Stimulated activated CD4-positive, alpha-beta T cell treated with anti-CD3 and anti-CD28 coated beads, Interleukin-2, amount 100 ng/mL, for 24 hours (primary cell): ENCODE measurements at regions not wholly inside any gene's neighbourhood (a gene's known extent, or its start where the extent isn't known, plus 50 kb on each side); places are given as distances from the start of the nearest gene placed in this dataset.

Source experiments
- DNase-seq, 2 donors: peaks; one replicate each; pipeline ENCODE4 v3.0.0-alpha.2; 2020

DNA sequence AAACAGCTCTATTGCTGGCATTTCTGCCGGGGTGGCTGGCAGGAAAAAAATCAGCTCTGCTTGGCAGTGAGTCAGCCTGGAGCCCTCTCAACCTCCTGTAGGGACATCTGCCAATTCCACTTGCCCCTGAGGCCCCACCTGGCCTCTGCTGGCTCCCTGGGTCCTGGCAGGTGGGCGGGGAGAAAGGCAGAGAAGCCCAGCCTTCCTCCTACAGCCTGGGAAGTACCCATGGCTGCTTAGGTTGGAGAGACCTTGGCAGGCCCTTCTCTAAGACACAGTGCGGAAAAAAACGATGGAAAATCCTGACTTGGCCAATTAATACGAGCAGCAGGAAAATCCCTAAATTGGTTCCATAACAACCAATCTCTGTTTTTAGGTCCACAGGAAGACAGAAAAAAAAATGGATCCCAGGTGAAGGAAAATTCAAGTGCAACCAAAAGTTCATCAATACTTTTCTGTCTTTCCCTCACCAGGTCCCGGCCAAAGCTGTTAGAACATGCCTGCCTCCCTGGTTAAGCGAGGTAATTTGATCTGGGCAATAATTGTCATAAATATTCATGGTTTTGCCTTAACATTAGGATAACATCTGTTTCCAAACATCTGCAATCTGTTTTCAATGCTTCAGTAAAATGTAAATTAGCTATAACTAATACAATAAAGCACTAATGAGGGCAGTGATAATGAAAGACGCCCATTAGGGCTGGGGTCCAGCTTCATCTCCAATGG, 245.9 kb downstream of the TFCP2L1 start:
- DNase-seq, result no peak

DNA sequence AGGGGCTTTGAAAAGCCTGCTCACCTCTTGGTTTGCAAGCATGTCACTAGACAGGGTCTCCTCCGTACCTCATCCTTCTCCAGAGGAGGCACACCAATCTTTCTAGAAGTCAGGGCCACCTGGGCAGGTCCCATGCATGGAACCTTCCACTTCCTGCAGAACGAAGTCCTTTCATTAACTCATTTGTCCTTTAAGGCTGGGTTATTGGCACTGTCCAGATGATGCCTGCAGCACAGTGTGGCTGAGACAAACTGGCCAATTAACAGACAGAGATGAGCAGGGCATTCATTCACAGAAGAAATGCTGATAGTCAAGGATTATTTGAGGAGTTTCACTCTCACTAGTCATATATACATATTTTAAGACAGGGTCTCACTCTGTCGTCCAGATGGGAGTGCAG, 245.3 kb downstream of the TFCP2L1 start:
- DNase-seq, result no peak

DNA sequence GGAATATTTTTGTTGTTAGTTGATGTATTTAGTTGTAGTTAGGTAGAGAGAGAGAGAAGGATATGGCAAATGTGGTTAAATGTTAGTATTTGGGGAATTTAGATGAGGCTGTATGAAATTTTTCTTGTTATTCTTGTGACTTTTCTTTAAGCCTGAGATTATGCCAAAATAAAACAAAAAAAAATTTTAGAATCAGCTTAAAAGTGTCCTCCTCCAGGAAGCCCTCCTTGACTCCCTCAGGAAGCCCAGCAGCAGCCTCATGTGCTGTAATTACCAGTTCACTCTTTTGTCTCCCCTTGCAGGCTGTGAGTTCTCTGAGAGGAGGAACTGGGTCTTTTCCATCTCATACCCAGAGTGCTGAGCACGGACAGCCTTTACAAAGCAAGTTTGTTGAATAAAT, 243.5 kb downstream of the TFCP2L1 start:
- DNase-seq, result no peak

DNA sequence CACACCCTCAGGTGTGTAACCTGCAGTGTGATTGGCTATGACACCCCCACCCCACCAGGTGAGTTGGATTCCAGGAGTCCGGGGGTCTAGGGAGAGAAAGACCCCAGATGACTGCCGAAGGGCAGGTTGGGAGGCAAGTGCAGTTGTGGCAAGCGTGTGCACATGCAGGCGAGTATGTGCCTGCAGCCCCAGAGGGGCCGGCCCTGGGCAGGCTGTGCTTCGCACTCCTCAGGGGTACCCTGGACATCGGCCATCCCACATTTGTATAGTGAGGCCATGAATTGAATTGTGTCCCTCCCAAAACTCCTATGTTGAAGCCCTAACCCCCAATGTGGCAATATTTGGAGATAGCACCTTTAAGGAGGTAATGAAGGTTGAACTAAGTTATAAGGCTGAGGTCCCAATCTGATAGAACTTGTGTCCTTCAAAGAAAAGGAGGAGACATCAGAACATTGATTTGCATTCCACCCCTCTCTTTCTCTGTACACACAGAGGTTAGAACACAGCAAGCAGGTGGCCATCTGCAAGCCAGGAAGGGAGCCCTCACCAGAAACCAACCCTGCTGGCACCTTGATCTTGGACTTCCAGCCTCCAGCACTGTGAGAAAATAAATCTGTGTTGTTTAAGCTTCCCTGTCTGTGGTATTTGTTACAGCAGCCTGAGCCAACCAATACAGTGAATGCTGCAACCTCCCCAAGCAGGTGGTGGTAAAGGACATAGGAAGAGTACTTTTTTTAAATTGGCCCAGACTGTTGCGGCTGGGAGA, 241.8 kb downstream of the TFCP2L1 start:
- no peak for DNase-seq

DNA sequence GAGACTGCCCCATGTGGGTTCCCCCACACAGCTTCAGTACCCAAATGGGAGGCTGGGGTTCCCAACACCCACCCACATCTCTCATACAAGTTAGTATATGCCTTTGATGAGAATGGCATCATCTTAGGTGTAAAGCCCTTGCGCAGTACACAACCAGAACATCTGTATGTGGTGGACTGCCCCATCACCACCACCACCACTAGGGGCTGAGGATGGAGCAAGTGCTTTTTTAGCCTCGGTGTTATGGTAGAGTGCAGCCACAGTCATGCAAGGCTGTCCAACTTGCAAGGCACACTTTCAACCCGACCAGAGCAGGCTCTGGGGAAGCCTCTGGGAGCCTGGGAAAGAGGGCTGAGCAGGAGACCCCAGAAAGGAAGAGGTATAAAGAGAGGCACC, 241.2 kb downstream of the TFCP2L1 start:
- no peak for DNase-seq

DNA sequence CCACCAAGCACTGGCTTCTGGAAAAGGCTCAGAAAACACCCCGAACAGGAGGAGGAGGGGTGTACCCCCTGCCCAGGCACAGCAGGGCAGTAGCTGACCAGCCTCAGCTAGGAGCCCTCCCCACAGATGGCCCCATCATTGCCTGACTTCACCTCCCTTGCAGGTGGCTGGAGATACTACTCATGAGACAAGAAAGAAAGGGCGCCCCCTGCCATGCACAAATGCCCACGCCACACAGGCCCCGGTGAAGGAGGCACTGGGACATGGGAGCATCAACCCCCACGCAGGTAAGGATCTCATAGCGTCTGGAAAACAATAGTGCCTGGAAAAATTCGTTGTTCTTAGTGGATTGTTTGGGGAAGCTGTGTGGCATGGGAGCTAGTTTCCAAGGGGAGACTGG, 240.6 kb downstream of the TFCP2L1 start:
- DNase-seq, result peak in 1 of 2 donors; percentile 5

DNA sequence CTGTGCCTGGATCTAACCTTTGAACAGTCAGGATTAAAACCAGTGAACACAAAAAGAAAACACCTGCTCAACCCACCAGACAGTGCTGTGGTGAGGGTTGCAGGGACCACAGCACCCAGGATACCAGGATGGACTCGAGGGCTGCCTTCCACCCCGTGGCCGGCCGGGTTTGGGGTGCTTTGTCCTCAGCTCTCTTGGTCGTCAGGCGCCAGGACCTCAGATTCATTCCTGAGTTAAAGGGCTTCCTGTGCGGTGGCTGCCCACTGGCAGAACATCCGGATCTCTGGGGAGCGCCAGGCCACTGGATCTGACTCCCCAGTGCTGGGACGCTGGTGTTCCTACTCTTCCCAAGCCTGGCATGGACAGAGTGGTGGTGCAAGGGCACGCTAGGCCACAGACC, 239.8 kb downstream of the TFCP2L1 start:
- no peak for DNase-seq

DNA sequence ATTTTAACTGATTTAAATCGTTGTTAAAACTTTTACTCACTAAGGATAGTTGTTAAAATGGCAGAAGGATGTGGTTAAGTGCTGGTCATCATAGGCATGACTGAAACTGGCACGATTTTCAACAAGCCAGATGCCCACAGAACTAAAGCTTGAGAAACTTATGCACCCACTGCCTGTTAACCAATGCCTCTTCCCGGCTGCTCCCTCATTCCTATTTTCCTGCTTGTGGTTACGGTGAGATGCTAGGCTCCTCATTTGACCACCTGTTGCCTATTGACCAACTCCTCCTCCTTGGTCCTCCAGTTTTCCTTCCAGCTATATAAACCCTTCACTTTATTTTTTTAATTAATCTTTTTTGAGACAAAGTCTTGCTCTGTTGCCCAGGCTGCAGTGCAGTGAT, 238.7 kb downstream of the TFCP2L1 start:
- DNase-seq, result no peak

DNA sequence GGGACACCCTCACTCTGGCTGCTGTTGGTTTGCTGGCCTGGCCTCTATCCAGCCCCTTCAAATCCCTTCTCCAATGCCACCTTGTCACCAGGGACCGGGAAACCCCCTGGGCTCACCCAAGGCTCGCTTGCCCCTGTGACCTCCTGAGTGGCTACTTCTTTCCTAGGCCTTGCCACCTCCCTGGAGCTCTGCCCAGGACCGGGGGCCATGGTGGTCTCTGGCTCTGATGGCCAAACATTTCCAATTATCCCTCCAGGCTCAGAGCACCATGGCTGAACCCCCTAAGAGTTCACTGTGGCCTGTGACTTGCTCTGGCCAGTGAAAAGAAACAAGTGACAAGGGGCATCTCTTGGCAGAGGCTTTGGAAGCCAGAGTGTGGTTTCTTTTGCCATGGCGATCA, 237.6 kb downstream of the TFCP2L1 start:
- DNase-seq, result no peak

DNA sequence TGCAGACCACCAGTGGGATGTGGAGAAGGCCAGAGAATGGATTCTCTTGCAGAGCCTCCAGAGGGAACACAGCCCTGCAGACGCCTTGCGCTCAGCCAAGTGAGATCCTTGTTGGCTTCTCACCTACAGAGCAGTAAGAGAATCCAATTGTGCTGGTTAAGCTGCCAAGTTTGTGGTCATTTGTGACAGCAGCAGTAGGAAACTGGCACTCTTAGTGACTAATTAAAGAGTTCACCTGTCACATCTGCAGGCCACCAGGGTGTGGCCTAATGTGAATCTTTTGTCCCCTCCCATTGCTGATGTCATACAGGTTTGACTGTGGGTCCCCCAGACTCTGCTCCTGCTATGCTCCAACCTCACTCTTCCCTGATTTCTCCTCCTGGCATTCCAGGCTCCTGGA, 235.9 kb downstream of the TFCP2L1 start:
- no peak for DNase-seq

DNA sequence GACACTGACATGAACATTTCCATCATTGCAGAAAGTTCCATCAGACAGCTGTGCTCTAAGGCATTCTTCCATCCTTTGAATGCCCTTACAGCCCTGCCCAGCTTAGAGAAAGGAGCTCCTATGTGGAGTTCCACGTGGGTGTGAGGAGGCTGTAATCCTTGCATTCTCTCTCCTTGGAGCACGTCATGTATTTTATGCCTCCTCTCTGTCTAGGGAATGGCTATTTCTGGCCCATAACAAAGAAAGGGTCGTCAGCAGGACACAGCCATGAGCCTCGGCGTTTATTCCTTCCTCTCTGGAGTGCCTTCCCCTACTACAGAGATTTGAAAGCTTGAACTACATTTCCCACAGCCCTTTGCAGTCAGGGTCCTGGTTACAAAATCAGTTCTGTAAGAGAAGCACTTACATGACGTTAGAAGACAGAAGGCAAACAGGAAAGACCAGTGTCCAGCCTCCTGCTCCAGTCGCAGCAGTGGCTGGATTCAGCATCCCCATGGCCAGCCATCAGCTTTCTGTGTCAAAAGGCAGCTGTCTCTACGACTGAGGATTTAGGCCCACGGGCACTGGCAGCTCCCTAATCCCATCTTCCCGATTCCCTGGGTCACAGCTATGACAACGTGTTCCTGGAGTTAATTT, 234.9 kb downstream of the TFCP2L1 start:
- no peak for DNase-seq

DNA sequence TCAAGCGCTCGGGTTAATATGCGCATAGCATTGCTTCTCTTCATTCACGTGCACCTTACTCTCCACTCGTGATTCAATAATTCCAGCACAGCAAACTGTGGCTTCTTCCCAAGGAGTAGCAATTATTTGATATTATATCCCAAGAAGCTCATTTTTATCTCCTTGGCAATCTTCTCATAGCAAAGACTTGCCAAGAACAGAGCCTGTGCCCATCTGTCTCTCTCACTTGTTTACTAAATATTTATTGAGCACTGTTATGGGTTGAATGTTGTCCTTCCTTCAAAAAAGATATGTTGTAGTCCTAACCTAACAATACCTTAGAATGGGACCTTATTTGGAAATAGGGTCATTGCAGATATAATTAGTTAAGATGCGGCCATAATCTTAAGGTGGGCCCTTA, 233.7 kb downstream of the TFCP2L1 start:
- no peak for DNase-seq

DNA sequence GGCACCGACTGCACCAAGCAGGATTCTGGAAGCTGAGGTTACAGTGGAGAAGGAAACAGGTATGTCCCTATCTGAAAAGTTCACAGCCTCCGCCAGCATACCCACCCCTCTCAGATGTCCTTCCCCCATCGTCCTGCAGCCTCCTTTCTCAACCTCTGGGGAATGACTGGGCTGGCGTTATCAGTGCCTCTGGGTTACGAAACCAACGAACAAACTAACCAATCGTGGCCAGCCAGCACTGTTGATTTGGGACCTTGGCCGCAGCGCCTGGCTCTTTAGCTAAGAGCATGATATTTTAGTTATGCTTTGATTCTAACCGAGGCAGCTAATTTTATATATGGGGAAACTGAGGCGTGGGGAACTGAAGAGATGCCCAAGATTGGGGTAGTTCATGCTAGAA, 233.0 kb downstream of the TFCP2L1 start:
- no peak for DNase-seq

DNA sequence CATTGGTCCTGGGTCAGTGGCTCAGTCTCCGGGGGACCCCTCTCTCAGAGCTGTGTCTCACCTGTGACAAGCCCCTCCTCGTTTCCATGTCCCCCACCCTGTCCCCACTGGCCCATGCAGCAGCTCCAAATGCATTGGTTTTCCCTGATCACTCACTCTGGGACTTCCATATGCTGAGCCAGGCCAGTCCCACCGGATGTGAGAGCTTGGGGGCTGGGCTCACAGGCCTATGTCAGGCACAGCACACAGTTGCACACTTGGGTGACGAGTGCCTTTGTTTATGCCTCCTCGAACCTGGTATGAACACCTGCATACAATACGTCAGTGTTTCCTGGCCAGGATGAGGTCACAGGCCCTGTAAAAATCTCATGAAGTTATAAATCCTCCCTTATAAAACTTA, 232.5 kb downstream of the TFCP2L1 start:
- no peak for DNase-seq

DNA sequence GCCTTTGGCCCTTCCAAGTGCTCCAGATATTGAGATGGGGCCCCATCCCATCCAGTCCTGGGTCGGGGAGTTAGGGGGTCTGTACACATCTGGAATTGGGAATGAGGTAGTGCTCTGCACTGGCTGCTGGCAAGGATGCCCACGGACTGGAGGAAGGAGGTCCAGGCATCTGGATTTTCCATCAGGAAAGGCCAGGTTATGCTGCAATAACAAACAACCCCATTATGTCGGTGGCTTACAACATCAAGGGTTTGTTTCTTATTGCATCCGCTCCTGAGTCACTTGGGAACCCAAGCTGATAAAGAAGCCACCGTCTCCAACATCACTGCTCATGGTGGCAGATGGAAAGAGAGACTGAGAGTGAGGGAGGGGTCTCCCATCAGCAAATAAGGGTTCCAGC, 229.9 kb downstream of the TFCP2L1 start:
- DNase-seq, result no peak

DNA sequence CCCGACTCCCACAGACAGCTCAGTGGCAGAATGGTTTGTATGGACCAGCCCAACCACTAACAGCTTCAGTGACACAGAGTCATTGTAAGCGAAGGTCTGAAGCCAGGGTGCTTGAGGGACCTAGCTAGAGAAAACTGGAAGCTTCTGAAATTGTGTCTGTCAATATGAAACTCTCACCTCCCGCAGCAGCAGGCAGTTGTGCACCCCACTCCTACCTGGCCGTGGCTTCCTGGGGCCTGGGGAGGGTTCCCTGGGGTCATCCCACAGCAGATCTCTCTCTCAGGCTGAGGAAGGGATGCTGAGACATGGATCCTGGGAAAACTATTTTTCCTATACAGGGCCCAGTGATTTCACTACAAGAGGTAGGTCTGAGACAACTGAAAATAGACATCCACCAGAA, 229.5 kb downstream of the TFCP2L1 start:
- DNase-seq, result no peak

DNA sequence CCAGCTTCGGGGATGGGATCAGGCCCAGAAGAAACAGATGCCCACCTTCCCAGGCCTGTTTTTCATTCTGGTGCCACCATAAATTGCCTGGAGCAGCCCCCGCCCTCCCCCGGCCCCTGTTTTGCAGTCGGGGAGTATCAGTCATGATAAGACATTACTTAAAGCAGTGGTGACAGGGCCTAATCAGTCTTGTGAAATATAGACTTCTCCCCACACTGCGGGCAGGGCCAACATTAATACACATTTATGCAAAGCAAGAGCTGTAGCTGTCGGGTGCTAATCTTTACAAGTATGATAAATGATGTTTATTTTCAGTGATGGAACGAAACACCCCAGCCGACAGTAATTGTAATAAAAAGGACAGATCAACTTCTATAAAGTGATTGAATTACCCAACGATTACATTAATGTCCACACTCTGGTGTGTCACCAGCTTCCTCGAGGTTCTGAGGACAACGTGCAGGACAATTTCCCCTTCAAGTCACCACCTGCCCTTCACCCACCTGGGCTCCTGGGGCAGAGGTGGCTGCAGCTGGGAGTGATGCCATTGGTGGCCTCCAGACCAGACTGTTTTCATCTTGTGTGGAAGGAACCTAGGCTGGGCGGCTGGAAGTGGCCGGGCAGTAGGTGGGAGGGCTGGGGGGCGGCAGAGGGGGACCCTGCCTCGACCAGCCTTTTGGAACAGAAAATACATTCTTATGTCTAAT, 226.0 kb downstream of the TFCP2L1 start:
- no peak for DNase-seq

DNA sequence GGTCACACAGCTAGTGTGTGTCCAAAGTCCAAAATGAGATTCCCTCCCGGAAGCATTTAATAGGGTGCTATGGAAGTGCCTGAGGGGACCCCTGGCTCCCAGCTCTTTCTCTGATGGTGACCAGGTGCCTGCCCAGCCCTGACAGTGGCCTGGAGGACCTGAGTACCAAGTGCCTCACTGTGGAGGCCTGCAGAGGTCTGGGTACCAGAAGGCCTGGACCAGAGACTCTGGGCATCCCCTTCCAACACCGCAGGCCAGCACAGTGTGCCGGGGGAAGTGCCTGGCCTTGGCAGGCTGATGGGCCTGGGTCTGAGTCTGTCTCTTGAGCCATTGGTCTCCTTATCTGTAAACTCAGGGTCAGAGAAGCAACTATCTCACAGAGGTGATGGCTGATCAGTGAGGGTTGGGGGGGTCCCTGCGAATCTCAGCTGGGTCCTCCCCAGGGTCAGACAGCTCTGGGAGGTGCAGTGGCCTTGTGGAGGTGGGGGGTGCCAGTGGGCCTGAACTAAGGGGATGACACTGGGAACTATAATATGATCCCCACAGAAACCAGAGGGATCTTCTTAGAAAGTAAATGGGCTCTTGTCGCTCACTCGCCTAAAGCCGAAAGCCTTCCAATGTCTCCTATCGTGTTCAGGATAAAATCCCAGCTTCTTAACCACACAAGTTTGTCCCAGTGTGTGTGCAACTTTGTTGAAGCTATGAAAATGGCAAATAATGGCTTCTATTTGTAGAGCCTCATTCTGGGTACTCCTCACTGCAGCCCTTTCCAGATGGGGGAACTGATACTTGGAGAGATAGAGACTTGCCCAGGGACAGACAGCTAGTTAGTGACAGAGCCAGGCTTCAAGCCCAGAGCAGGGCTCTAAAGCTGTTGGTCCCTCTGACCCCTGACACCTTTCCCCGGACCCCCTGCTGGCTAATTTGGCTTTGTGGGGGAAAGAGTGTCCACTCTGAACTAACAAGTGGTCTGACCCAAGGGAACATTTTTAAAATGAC, 225.1 kb downstream of the TFCP2L1 start:
- DNase-seq, result no peak

DNA sequence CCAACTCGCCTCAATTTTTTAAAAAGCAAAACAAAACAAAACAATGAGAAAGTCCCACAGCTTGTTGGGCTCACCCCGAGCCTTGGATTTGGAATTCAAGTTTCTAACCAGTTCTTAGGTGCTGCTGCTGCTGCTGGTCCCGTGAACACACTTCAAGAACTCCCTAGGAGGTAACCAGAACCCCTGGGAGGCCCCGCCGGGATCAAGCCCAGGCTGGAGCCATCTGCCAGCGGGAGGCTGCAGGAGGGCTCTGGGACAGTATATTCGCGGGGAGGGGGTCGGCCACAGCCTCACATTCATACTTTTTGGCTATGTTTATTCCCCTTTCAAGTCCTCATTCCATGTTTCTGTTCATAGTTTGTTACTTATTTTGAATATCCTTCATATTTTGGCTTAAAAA, 223.4 kb downstream of the TFCP2L1 start:
- no peak for DNase-seq

DNA sequence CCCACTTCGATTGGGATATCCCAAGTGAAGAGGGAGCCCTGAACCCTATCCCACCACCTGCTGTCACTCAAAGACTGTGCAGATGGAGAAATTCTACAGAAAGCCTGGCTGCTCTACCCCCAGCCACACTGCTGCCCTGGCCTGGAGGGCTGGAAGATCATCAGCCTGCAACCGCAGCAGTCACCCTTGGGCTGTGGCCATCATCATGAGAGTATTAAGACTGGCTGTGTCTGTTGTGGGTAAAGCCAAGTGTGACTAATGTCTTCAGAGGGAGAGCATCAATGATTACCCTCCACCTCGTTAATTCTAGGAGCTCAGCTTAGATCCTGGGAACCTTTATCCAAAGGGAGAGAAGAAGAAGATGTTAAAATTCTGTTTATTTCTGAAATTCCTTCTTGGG, 221.5 kb downstream of the TFCP2L1 start:
- no peak for DNase-seq

DNA sequence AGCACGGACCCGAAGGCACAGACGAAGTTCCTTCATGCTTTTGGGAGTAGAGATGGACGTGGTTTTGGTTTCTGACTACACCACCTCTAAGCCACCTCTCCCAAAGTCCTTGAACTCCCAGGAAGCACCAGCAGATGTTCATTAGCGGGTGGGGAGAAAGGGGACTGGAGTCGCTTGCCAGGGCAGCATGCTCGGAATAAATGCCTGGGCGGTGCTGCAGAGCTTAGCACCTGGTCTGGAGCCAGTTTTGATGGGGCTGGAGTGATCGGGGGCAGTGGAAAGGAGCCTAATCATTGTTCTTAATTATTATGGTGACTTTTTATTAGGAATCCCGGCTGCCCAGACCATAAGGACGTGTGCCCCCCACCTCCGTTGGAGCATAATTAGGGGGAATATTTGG, 220.8 kb downstream of the TFCP2L1 start:
- no peak for DNase-seq

DNA sequence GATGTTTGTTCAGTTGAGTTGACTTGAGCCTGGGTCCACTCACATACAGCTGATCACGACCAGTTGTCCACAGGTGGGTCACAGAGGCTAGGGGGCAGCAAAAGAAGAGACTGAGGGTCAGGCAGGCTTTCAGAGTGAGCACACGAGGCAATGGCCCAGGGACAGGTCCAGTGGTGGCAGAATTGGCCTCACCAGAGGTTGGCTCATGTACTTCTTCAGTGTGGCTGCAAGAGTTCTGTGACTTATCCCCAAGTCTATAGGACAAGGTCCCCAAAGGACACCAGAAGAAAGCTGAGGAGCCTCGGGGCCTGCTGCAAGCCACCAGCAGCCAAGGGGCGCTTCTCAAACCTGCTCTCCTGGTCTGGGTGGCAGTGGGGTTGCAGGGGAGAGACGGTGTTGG, 219.8 kb downstream of the TFCP2L1 start:
- no peak for DNase-seq
